ENCODE measurements at regions not wholly inside any gene's neighbourhood (a gene's known extent, or its start where the extent isn't known, plus 50 kb on each side); places are given as distances from the start of the nearest gene placed in this dataset.

DNA sequence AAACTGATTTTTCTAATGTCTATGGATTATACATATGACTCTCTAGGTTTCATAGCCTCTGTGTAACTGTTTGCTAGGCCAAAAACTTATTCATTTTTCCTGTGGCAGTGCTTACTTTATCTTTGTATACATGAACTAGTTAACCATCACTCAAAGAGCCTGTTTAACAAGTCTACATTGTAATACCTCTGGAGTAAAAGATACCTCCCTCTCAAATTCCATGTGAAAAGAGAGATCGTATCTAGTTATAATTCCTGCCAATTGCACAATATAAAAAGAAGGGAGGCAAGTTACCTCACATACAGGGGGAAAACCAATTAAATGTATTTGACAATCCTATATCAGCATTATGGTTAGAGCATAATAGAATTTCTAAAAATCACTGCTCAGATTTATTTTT lies 271.9 kb upstream of the ST8SIA4 start:
- TF ChIP-seq, protein P1, sequence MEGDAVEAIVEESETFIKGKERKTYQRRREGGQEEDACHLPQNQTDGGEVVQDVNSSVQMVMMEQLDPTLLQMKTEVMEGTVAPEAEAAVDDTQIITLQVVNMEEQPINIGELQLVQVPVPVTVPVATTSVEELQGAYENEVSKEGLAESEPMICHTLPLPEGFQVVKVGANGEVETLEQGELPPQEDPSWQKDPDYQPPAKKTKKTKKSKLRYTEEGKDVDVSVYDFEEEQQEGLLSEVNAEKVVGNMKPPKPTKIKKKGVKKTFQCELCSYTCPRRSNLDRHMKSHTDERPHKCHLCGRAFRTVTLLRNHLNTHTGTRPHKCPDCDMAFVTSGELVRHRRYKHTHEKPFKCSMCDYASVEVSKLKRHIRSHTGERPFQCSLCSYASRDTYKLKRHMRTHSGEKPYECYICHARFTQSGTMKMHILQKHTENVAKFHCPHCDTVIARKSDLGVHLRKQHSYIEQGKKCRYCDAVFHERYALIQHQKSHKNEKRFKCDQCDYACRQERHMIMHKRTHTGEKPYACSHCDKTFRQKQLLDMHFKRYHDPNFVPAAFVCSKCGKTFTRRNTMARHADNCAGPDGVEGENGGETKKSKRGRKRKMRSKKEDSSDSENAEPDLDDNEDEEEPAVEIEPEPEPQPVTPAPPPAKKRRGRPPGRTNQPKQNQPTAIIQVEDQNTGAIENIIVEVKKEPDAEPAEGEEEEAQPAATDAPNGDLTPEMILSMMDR (conservative IDR thresholded peaks at IDR 0.05; ENCODE audit: low read depth in 2 of 2) = no peak
- no peak for TF ChIP-seq POLR2AphosphoS5 (IDR thresholded peaks at IDR 0.05; ENCODE audit: low read depth)
- TF ChIP-seq, protein P2, sequence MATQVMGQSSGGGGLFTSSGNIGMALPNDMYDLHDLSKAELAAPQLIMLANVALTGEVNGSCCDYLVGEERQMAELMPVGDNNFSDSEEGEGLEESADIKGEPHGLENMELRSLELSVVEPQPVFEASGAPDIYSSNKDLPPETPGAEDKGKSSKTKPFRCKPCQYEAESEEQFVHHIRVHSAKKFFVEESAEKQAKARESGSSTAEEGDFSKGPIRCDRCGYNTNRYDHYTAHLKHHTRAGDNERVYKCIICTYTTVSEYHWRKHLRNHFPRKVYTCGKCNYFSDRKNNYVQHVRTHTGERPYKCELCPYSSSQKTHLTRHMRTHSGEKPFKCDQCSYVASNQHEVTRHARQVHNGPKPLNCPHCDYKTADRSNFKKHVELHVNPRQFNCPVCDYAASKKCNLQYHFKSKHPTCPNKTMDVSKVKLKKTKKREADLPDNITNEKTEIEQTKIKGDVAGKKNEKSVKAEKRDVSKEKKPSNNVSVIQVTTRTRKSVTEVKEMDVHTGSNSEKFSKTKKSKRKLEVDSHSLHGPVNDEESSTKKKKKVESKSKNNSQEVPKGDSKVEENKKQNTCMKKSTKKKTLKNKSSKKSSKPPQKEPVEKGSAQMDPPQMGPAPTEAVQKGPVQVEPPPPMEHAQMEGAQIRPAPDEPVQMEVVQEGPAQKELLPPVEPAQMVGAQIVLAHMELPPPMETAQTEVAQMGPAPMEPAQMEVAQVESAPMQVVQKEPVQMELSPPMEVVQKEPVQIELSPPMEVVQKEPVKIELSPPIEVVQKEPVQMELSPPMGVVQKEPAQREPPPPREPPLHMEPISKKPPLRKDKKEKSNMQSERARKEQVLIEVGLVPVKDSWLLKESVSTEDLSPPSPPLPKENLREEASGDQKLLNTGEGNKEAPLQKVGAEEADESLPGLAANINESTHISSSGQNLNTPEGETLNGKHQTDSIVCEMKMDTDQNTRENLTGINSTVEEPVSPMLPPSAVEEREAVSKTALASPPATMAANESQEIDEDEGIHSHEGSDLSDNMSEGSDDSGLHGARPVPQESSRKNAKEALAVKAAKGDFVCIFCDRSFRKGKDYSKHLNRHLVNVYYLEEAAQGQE (IDR thresholded peaks at IDR 0.05; ENCODE audit: unreplicated experiment) = no peak
- TF ChIP-seq EZH2 (IDR thresholded peaks at IDR 0.05; ENCODE audit: low read depth, unreplicated experiment) = no peak
- no peak for TF ChIP-seq ETS1 (IDR thresholded peaks at IDR 0.05)
- no peak for TF ChIP-seq CREB1 (CRISPR knock-in tag; IDR thresholded peaks at IDR 0.05; ENCODE audit: low read depth)
- no peak for TF ChIP-seq JUNB (IDR thresholded peaks at IDR 0.05; ENCODE audit: unreplicated experiment)
- TF ChIP-seq EZH2phosphoT487 (IDR thresholded peaks at IDR 0.05; ENCODE audit: unreplicated experiment) = no peak
- no peak for TF ChIP-seq NANOG (IDR thresholded peaks at IDR 0.05; ENCODE audit: borderline replicate concordance)
- no peak for TF ChIP-seq ZNF114 (CRISPR knock-in tag; IDR thresholded peaks at IDR 0.05)
- no peak for TF ChIP-seq ZNF331 (CRISPR knock-in tag; IDR thresholded peaks at IDR 0.05; ENCODE audit: low read depth)
- no peak for TF ChIP-seq STAT1 (IDR thresholded peaks at IDR 0.05; ENCODE audit: unreplicated experiment)
